ENCODE measurements at regions not wholly inside any gene's neighbourhood (a gene's known extent, or its start where the extent isn't known, plus 50 kb on each side); places are given as distances from the start of the nearest gene placed in this dataset.
"Not testable (repeated sequence)": the region's sequence is repeated elsewhere in the genome, so short reads cannot be mapped to it uniquely, and the experiment has no call there.

DNA sequence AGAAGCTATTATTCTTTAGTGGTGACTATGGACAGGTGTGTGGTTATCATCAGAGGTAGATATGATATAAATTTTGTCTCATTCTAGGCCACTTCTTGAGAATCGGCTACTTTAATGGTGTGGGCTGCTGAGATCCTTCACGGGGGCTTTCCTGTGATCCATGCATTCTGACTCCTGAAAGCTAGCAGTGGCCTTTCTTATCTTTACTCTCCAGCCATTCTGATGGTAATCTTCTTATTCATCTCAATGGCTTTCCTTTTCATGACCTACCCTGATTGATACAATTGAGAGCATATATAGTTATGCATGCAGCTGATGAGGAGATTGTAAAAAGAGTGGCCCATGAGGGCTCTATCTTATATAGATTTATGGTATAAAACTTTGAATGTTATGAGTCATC is 78.3 kb upstream of the ZPLD1 start:
- no peak for DNase-seq

GRCh38 chr3:102357313-102357712 is 77.5 kb upstream of the ZPLD1 start:
- not testable (repeated sequence) for DNase-seq

DNA sequence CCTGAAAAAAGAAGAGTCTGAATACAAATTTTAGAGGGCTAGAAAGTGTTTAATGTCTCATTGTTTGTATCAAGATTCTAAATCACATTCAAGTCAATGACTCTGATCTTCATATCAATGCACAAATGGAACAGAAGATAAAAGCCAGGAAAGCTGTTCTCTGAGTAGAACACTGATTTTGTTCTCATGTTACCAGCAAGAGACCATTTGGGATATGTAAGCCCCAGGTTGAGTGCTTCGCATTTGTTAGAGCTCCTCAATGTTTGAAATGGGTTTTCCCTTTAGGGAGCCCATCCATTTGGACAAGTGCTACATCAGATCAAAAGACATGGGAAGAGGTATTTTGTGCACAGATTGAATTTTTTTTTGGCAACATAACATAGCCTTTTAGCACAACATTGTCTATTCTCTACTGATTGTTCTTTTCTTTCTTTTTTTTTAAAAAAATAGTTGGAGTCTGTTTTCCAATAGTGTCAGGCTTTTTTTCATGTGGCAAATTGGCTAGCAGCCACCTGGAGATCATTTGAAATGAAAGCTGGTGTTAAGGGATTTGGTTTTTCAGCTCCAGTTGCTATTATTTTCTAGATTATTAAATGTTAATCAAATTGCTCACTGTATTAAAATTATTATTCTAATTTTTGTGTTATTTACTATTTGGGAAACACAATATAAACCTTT is 74.5 kb upstream of the ZPLD1 start:
- no peak for DNase-seq

GRCh38 chr3:102361101-102361500 is 73.7 kb upstream of the ZPLD1 start:
- no peak for DNase-seq

GRCh38 chr3:102366116-102366515 is 68.7 kb upstream of the ZPLD1 start:
- DNase-seq, result not testable (repeated sequence)

GRCh38 chr3:102374863-102375634 is 59.8 kb upstream of the ZPLD1 start:
- no peak for DNase-seq

GRCh38 chr3:102378216-102378615 is 56.6 kb upstream of the ZPLD1 start:
- DNase-seq, result no peak

- DNase-seq, result not testable (repeated sequence)
Measured at GRCh38 chr3:102382201-102382600, 52.6 kb upstream of the ZPLD1 start.
